ENCODE measurements at regions not wholly inside any gene's neighbourhood (a gene's known extent, or its start where the extent isn't known, plus 50 kb on each side); places are given as distances from the start of the nearest gene placed in this dataset.

DNA sequence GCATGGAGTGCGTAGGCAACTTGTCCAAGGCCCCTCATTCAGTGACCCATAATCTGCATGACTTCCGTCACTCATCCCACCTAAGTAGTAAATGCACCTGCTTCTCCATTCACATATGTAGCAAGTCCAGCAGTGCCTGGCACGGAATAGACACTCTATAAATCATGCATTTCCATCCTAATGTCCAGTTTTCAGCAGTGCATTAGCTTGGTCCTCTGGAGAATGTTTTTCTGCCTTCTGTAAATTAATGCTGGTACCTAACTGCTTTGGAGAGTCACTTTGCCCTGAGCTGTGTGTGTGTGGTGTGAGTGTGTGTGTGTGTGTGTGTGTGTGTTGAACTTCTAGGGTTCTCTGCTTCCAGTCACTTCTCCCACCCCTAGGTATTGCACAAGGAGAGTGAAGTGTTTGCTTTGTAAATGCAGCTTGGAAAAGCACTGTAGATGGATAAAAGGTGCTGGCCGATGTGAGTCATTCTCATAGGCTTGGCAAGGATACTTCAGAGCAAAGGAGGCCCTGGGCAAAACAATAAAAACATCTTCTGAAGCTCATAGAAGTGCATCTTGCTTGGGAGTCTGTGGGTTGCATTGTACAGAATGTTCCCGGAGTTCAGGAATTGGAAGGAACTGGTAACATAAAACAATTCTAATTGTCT is 181.8 kb downstream of the KATNAL1 start:
- Mint-ChIP-seq H3K27me3 (ENCODE audit: low read depth) (no peaks in the 10 kb centered on the region), H3K4me3 (no peak overlapping the region), H3K4me1 (peaks cover 24% of the 10 kb centered on the region), H3K9me3 (no peaks in the 10 kb centered on the region), H3K27ac (peak overlapping the region; percentile 9), H3K36me3 (no peaks in the 10 kb centered on the region)
- DNase-seq (ENCODE audit: low spot score in 2 of 2, unreplicated experiment in 2 of 2), result no peak
- TF ChIP-seq, protein P1, sequence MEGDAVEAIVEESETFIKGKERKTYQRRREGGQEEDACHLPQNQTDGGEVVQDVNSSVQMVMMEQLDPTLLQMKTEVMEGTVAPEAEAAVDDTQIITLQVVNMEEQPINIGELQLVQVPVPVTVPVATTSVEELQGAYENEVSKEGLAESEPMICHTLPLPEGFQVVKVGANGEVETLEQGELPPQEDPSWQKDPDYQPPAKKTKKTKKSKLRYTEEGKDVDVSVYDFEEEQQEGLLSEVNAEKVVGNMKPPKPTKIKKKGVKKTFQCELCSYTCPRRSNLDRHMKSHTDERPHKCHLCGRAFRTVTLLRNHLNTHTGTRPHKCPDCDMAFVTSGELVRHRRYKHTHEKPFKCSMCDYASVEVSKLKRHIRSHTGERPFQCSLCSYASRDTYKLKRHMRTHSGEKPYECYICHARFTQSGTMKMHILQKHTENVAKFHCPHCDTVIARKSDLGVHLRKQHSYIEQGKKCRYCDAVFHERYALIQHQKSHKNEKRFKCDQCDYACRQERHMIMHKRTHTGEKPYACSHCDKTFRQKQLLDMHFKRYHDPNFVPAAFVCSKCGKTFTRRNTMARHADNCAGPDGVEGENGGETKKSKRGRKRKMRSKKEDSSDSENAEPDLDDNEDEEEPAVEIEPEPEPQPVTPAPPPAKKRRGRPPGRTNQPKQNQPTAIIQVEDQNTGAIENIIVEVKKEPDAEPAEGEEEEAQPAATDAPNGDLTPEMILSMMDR (IDR thresholded peaks at IDR 0.05; ENCODE audit: unreplicated experiment), result no peak

DNA sequence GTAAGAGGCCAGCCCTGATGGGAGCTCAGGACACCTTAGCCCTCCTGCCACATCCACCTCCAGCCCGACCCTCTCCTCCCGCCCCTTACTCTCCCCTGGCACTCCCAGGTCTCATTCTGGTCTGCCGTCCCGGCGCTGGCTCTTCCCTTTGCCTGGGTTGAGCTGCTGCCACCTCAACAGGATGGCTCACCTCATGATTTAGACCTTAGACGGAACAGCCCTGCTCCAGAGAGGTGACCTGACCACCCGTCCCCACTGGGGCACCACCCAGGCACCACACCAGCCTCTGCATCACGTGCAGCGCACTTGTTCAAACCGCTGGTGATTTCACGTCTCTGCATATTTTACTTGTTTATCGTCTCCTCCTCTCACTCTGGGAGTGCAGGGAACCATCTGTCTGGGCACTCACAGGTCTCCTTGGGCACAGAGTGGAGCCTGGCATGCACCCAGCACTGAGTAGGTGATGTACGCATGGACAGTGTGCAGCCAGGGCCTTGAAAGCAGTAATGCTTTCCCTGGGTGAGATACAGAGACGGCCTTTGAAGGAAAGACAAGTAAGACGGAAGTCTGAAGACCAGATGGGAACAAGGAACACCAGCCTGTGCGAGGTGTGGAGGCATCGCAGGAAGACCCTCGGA is 183.1 kb downstream of the KATNAL1 start:
- TF ChIP-seq, protein P1 (IDR thresholded peaks at IDR 0.05; ENCODE audit: unreplicated experiment), result no peak
- Mint-ChIP-seq H3K27me3 (ENCODE audit: low read depth) (no peaks in the 10 kb centered on the region), H3K36me3 (no peaks in the 10 kb centered on the region), H3K4me3 (no peak overlapping the region), H3K9me3 (no peaks in the 10 kb centered on the region), H3K4me1 (peaks cover 35% of the 10 kb centered on the region), H3K27ac (no peak overlapping the region)
- DNase-seq (ENCODE audit: low spot score in 2 of 2, unreplicated experiment in 2 of 2), result no peak

DNA sequence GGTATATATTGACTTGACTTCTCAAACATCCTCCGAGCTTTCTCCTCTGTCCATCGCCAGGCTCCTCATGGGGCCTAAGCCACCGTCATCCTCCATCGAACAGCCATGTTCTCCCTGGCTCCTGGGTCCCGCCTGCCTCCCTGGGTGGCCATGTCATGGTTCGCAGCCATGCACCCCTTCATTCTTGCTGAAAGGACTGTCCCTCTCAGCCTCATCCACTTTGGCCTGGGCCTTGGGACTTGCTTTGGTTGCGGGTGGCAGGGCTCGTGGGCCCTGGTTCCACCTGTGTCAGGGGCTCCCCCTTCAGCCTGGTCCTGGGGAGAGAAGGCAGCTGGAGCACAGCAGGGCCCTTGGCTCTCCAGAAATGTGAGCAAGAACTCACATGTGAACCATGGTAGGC is 183.8 kb downstream of the KATNAL1 start:
- no peak for DNase-seq (ENCODE audit: low spot score in 2 of 2, unreplicated experiment in 2 of 2)
- H3K4me1 Mint-ChIP-seq, result peaks cover 38% of the 10 kb centered on the region
- H3K27ac Mint-ChIP-seq, result no peak overlapping the region
- TF ChIP-seq, protein P1 (IDR thresholded peaks at IDR 0.05; ENCODE audit: unreplicated experiment), result no peak
- H3K27me3 Mint-ChIP-seq (ENCODE audit: low read depth), result no peaks in the 10 kb centered on the region
- no peaks in the 10 kb centered on the region for H3K36me3 Mint-ChIP-seq
- no peak overlapping the region for H3K4me3 Mint-ChIP-seq
- no peaks in the 10 kb centered on the region for H3K9me3 Mint-ChIP-seq

DNA sequence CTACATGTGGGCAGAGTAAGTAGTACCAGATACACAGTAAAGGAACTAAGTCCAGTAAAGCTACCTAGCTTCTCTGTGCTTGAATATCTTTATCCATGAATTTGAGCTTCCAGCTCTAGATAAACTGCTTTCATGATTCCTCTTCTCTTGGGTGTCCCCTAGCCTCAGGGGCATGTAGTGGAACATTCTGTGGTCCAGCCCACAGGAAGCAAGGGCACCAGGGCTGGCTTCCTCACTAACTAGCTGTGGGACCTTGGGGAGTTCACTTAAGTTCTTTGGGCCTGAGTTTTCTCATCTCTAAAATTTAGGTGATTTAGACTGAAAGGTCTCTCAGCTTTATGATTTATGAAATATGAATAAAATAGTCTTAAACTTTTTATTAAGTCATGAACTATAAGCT is 185.7 kb downstream of the KATNAL1 start:
- Mint-ChIP-seq H3K4me3 (no peak overlapping the region), H3K27me3 (ENCODE audit: low read depth) (no peaks in the 10 kb centered on the region), H3K4me1 (peaks cover 26% of the 10 kb centered on the region), H3K9me3 (no peaks in the 10 kb centered on the region), H3K27ac (no peak overlapping the region), H3K36me3 (no peaks in the 10 kb centered on the region)
- no peak for DNase-seq (ENCODE audit: low spot score in 2 of 2, unreplicated experiment in 2 of 2)
- TF ChIP-seq, protein P1 (IDR thresholded peaks at IDR 0.05; ENCODE audit: unreplicated experiment), result no peak

DNA sequence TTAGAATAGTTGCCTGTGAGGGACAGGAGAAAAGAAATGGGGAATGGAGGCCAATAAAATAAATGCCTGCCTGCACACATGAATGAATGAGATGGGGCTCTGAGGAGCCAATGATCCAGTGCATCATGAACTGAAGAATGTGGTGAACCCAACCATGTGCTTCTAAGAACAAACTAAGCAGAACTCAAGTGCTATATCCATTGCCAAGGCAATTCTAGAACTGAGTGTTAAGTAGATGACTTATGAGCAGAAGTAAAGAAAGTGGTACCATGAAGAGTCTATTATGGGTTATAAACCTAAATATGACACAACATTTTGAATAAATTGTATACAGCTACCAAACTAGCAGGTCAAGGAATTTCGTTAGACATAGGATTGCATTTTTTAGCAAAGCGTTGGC is 186.1 kb downstream of the KATNAL1 start:
- no peaks in the 10 kb centered on the region for H3K9me3 Mint-ChIP-seq
- DNase-seq (ENCODE audit: low spot score in 2 of 2, unreplicated experiment in 2 of 2), result no peak
- no peak overlapping the region for H3K27ac Mint-ChIP-seq
- peaks cover 26% of the 10 kb centered on the region for H3K4me1 Mint-ChIP-seq
- H3K27me3 Mint-ChIP-seq (ENCODE audit: low read depth), result peaks cover 1% of the 10 kb centered on the region
- TF ChIP-seq, protein P1 (IDR thresholded peaks at IDR 0.05; ENCODE audit: unreplicated experiment), result no peak
- H3K4me3 Mint-ChIP-seq, result no peak overlapping the region
- no peaks in the 10 kb centered on the region for H3K36me3 Mint-ChIP-seq
